K562 (cell line): ENCODE measurements at regions not wholly inside any gene's neighbourhood (a gene's known extent, or its start where the extent isn't known, plus 50 kb on each side); places are given as distances from the start of the nearest gene placed in this dataset.

ENCODE experiments used
- CTCF ChIP-seq, 3 experiments: IDR thresholded peaks in 2 of 3; conservative IDR thresholded peaks in 1 of 3; 2 replicates each; pipeline ENCODE4 v1.5.1; 2011 to 2012; ENCODE audit warnings: low read length in 3 of 3, mild to moderate bottlenecking in 3 of 3, control low read depth in 2 of 3, improper control_type of control experiment in 1 of 3, inconsistent platforms in 1 of 3, low read depth in 1 of 3, mixed read lengths in 1 of 3, moderate library complexity in 1 of 3; ENCODE audit not compliant: insufficient read depth in 2 of 3
- XRCC3 ChIP-seq: fragments of 450-650 bp; IDR thresholded peaks from 2 replicates; pipeline ENCODE4 v1.6.1; 2017; ENCODE audit warnings: mild to moderate bottlenecking, moderate library complexity
- ZC3H4 ChIP-seq: sonication (generic); formaldehyde crosslinking; IDR thresholded peaks from 2 replicates; pipeline ENCODE4 v1.9.0; 2021; ENCODE audit warnings: missing genetic modification reagents, borderline replicate concordance

GRCh38 chr1:206419783-206420182 is 50.5 kb upstream of the IKBKE start:
- TF ChIP-seq XRCC3: no peak
- TF ChIP-seq CTCF (IDR thresholded peaks at IDR 0.05 in 2 of 3, conservative IDR thresholded peaks at IDR 0.05 in 1 of 3; ENCODE audit: insufficient read depth in 2 of 3, low read depth in 1 of 3, low read length in 3 of 3): no peak
- TF ChIP-seq ZC3H4 (CRISPR knock-in tag): no peak
